Liver (tissue), 8 donors: ENCODE measurements at regions not wholly inside any gene's neighbourhood (a gene's known extent, or its start where the extent isn't known, plus 50 kb on each side); places are given as distances from the start of the nearest gene placed in this dataset.

Experiments
- DNase-seq: peaks from one replicate; pipeline ENCODE4 v3.0.0-alpha.2; 2017; ENCODE audit warnings: low spot score
- H3K27ac ChIP-seq, 2 donors: one replicate each; pipeline ENCODE4 v1.7.0; 2013; ENCODE audit warnings: inconsistent platforms in 2 of 2, low read length in 2 of 2, control low read depth in 1 of 2, low read depth in 1 of 2, mild to moderate bottlenecking in 1 of 2
- H3K27me3 ChIP-seq, 4 donors: one replicate each; pipeline versions ENCODE4 v1.6.1 to v1.7.0; 2013; ENCODE audit warnings: low read length in 3 of 4, inconsistent platforms in 1 of 4, mild to moderate bottlenecking in 1 of 4, moderate library complexity in 1 of 4; ENCODE audit not compliant: control insufficient read depth in 4 of 4, insufficient read depth in 4 of 4
- H3K36me3 ChIP-seq, 4 donors: one replicate each; pipeline versions ENCODE4 v1.6.1 to v1.7.0; 2013; ENCODE audit warnings: low read length in 3 of 4, mild to moderate bottlenecking in 3 of 4, low read depth in 1 of 4, moderate library complexity in 1 of 4; ENCODE audit not compliant: control insufficient read depth in 4 of 4, insufficient read depth in 3 of 4
- H3K4me1 ChIP-seq, 4 donors: one replicate each; pipeline versions ENCODE4 v1.6.1 to v1.7.0; 2013; ENCODE audit warnings: low read length in 3 of 4, mild to moderate bottlenecking in 3 of 4, moderate library complexity in 1 of 4; ENCODE audit not compliant: control insufficient read depth in 4 of 4, insufficient read depth in 4 of 4
- H3K4me3 ChIP-seq, 3 donors: one replicate each; pipeline versions ENCODE4 v1.6.1 to v1.7.0; 2013; ENCODE audit warnings: low read length in 3 of 3, control low read depth in 1 of 3, low read depth in 1 of 3, mild to moderate bottlenecking in 1 of 3
- H3K9ac ChIP-seq, 2 donors: one replicate each; pipeline ENCODE4 v1.7.0; 2013; ENCODE audit warnings: low read length in 2 of 2, mild to moderate bottlenecking in 2 of 2, moderate library complexity in 2 of 2, control low read depth in 1 of 2, low read depth in 1 of 2
- H3K9me3 ChIP-seq, 4 donors: one replicate each; pipeline versions ENCODE4 v1.6.1 to v1.7.0; 2013; ENCODE audit warnings: low read length in 3 of 4; ENCODE audit not compliant: control insufficient read depth in 4 of 4
- ATF3 ChIP-seq: IDR thresholded peaks from 2 replicates; pipeline ENCODE4 v1.6.1; 2016; ENCODE audit warnings: antibody characterized with exemption
- CTCF ChIP-seq: fragments of 150-350 bp; IDR thresholded peaks from 2 replicates; pipeline ENCODE4 v1.5.1; 2017; ENCODE audit warnings: improper control_type of control experiment, low read depth, low read length; ENCODE audit not compliant: missing input control
- EGR1 ChIP-seq, 2 donors: IDR thresholded peaks; 2 replicates each; pipeline ENCODE4 v1.6.1; 2016 to 2018; ENCODE audit warnings: antibody characterized with exemption in 2 of 2, low read depth in 2 of 2
- FOXA1 ChIP-seq: IDR thresholded peaks from 2 replicates; pipeline ENCODE4 v1.6.1; 2016; ENCODE audit warnings: antibody characterized with exemption
- FOXA2 ChIP-seq: IDR thresholded peaks from 2 replicates; pipeline ENCODE4 v1.6.1; 2016; ENCODE audit warnings: antibody characterized with exemption
- GABPA ChIP-seq, 2 donors: IDR thresholded peaks in 1 of 2; conservative IDR thresholded peaks in 1 of 2; 2 replicates each; pipeline ENCODE4 v1.6.1; 2016; ENCODE audit warnings: antibody characterized with exemption in 2 of 2, mild to moderate bottlenecking in 1 of 2, moderate library complexity in 1 of 2
- HNF4A ChIP-seq, 2 donors: conservative IDR thresholded peaks; 2 replicates each; pipeline ENCODE4 v1.6.1; 2016; ENCODE audit warnings: antibody characterized with exemption in 2 of 2, mild to moderate bottlenecking in 2 of 2
- HNF4G ChIP-seq: IDR thresholded peaks from 2 replicates; pipeline ENCODE4 v1.6.1; 2016; ENCODE audit warnings: antibody characterized with exemption
- JUND ChIP-seq, 2 donors: IDR thresholded peaks; 2 replicates each; pipeline ENCODE4 v1.6.1; 2016; ENCODE audit warnings: antibody characterized with exemption in 2 of 2
- NR2F2 ChIP-seq: IDR thresholded peaks from 2 replicates; pipeline ENCODE4 v1.6.1; 2016; ENCODE audit warnings: antibody characterized with exemption
- RAD21 ChIP-seq, 2 donors: IDR thresholded peaks; 2 replicates each; pipeline ENCODE4 v1.6.1; 2016; ENCODE audit warnings: antibody characterized with exemption in 2 of 2, mild to moderate bottlenecking in 2 of 2
- REST ChIP-seq: IDR thresholded peaks from 2 replicates; pipeline ENCODE4 v1.6.1; 2016; ENCODE audit warnings: antibody characterized with exemption, mild to moderate bottlenecking
- RXRA ChIP-seq, 2 donors: IDR thresholded peaks; 2 replicates each; pipeline ENCODE4 v1.6.1; 2017 to 2018; ENCODE audit warnings: antibody characterized with exemption in 2 of 2, mild to moderate bottlenecking in 1 of 2
- TAF1 ChIP-seq: conservative IDR thresholded peaks from 2 replicates; pipeline ENCODE4 v1.6.1; 2016; ENCODE audit warnings: antibody characterized with exemption, mild to moderate bottlenecking
- YY1 ChIP-seq: IDR thresholded peaks from 2 replicates; pipeline ENCODE4 v1.6.1; 2016; ENCODE audit warnings: antibody characterized with exemption, mild to moderate bottlenecking
- ZBTB33 ChIP-seq: IDR thresholded peaks from 2 replicates; pipeline ENCODE4 v1.6.1; 2016; ENCODE audit warnings: antibody characterized with exemption
- WGBS: extraction: QIAGEN DNeasy Blood & Tissue Kit; methylation state at CpG from one replicate; pipeline ENCODE4 v1.1.7; 2013; 5-methylcytosine and 5-hydroxymethylcytosine counted together
- TF ChIP-seq, protein P1 (sequence below): IDR thresholded peaks from 2 replicates; pipeline ENCODE4 v1.6.1; 2016; ENCODE audit warnings: antibody characterized with exemption
- donor health status: healthy.
- donor health status: healthy.
- donor health status: healthy.
- donor health status: healthy.
- donor health status: healthy.

DNA sequence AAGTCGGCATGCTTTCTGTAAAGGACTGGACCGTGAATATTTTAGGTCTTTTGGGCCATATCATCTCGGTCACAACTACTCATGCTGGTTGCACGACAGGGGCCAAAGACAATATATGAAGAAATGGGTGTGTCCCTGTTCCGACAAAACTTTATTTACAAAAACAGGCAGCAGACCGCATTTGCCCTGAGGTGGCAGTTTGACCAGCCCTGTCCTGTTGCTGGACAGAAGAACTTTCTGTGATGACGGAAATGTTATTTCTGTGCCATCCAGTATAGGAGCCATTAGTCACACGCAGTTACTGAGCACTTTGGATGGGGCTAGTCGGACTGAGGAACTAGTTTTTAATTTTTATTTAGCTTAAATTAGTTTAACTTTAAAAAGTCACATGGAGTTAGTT, 112.8 kb upstream of the CARD11 start:
- Histone ChIP-seq H3K4me1 (no peaks in the 10 kb centered on the region), H3K9ac (no peak overlapping the region), H3K36me3 (no peaks in the 10 kb centered on the region), H3K27ac (no peak overlapping the region), H3K9me3 (no peaks in the 10 kb centered on the region), H3K27me3 (no peaks in the 10 kb centered on the region), H3K4me3 (no peak overlapping the region)
- no peak for DNase-seq
- WGBS, result 79% methylated on average over 9 of the region's 9 CpGs
- TF ChIP-seq, protein P1, sequence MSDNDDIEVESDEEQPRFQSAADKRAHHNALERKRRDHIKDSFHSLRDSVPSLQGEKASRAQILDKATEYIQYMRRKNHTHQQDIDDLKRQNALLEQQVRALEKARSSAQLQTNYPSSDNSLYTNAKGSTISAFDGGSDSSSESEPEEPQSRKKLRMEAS, result no peak
- TF ChIP-seq FOXA2, result no peak
- no peak for TF ChIP-seq REST
- no peak for TF ChIP-seq EGR1 (IDR thresholded peaks at IDR 0.05; ENCODE audit: low read depth in 2 of 2)
- no peak for TF ChIP-seq TAF1
- no peak for TF ChIP-seq GABPA (IDR thresholded peaks at IDR 0.05 in 1 of 2, conservative IDR thresholded peaks at IDR 0.05 in 1 of 2)
- TF ChIP-seq CTCF, result no peak
- no peak for TF ChIP-seq FOXA1
- TF ChIP-seq ZBTB33, result no peak
- TF ChIP-seq RAD21 (IDR thresholded peaks at IDR 0.05), result no peak
- no peak for TF ChIP-seq RXRA (IDR thresholded peaks at IDR 0.05)
- TF ChIP-seq HNF4G, result no peak
- TF ChIP-seq NR2F2, result no peak
- TF ChIP-seq ATF3, result no peak
- TF ChIP-seq HNF4A (conservative IDR thresholded peaks at IDR 0.05), result no peak

DNA sequence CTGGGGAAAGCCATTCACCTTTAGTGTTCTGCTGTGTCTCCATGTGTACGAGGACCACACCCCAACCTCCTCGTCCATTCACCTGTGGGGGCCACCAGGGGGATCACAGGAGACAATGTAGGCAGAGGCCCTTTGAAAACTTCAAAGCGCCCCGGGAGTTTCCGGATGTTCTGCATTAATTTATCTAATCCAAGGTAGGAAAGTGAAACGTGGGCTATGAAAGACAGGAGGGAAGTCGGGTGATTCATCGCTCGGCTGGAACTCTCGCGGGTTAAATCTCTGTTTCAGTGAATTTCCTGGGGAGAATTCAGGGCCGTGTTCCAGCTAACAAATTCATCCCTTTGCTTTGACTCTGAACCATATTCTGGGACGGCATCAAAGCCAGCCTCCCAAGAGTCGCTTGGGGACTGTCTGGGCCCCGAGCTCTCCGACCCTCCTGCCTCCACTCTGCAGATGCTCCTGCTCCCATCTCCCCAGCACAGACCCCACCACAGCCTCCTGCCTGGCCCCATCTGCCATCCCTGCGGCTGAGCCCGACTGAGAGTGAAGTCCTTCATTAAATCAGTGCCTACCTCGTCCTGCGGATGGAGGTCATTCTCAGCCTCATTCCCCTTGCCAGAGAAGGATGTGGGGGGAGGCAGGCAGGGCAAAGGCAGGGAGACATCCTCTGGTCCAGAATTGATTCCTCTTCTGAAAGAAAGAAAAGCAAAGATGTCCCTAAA, 114.1 kb upstream of the CARD11 start:
- H3K4me3 ChIP-seq, result no peak overlapping the region
- 63% methylated on average over 20 of the region's 20 CpGs for WGBS
- DNase-seq, result no peak
- no peak overlapping the region for H3K27ac ChIP-seq
- no peaks in the 10 kb centered on the region for H3K36me3 ChIP-seq
- no peaks in the 10 kb centered on the region for H3K9me3 ChIP-seq
- no peaks in the 10 kb centered on the region for H3K4me1 ChIP-seq
- TF ChIP-seq TAF1 (no peak), FOXA1 (no peak), HNF4G (no peak), RAD21 (IDR thresholded peaks at IDR 0.05) (no peak), JUND (IDR thresholded peaks at IDR 0.05) (no peak), CTCF (no peak), YY1 (no peak), HNF4A (conservative IDR thresholded peaks at IDR 0.05) (no peak), ATF3 (no peak), RXRA (IDR thresholded peaks at IDR 0.05) (no peak), GABPA (IDR thresholded peaks at IDR 0.05 in 1 of 2, conservative IDR thresholded peaks at IDR 0.05 in 1 of 2) (no peak), EGR1 (IDR thresholded peaks at IDR 0.05; ENCODE audit: low read depth in 2 of 2) (no peak)
- TF ChIP-seq, protein P1, result no peak
- no peaks in the 10 kb centered on the region for H3K27me3 ChIP-seq
- H3K9ac ChIP-seq, result no peak overlapping the region
